GM18870 (cell line): ENCODE measurements at regions not wholly inside any gene's neighbourhood (a gene's known extent, or its start where the extent isn't known, plus 50 kb on each side); places are given as distances from the start of the nearest gene placed in this dataset.
A peak's percentile ranks its signal among the peaks of the same experiment; 100 is the strongest.
"Not testable (repeated sequence)": the region's sequence is repeated elsewhere in the genome, so short reads cannot be mapped to it uniquely, and the experiment has no call there.

Experiments
- ATAC-seq: cut with Tn5 transposase; IDR thresholded peaks from one replicate; pipeline ENCODE4 v1.9.1; 2021; ENCODE audit warnings: moderate library complexity; ENCODE audit not compliant: unreplicated experiment

DNA sequence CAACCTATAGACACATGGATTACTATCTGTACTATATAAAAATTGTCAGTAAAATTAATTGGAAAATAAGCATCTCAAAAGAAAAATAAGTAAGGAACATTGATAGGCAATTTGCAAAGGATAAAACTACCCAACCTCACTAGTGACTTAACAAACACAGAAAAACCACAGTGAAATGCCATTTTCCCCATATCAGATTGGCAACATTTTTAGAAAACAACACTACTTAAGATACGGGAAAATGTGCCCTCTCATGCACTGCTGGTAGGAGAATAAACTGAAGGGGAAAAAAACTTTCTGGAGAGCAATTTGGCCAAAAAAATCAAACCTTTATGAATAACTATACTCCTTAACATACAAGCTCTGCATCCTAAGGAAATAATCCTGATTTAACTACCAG is 254.0 kb downstream of the DEPDC1B start:
- ATAC-seq = no peak

- no peak for ATAC-seq
Measured at GRCh38 chr5:60445427-60445826, 254.5 kb downstream of the DEPDC1B start.

DNA sequence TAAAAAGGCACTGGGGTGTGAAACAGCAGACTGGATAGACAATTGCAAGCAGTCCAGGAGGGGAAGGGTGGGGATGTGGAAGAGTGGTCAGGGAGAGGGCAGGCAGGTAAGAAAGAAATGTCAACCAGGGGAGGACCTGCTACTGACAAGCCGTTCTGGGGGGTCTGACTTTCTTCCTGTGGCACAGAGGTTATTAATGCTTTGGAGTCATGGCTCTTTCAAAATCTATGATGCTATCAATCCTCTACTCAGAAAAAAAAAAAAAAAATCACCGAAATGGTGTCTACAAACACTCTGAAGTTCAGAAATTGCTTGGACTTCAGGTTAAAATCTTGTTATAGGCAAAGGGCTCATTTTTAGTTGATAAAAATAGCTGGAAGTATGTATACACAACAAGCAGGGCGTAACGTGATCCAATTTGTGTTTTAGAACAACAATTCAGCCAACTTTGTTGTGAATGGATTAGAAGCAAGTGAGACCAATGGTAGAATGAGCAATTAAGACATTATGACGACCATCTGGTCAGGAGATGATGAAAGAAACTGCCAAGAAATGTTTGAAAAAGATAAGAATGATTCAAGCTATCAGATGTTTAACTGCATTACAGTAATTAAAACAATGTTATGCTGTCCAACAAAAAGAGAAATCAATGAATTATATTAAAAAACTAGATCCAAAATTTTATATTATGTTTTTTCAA is 255.2 kb downstream of the DEPDC1B start:
- ATAC-seq = no peak

DNA sequence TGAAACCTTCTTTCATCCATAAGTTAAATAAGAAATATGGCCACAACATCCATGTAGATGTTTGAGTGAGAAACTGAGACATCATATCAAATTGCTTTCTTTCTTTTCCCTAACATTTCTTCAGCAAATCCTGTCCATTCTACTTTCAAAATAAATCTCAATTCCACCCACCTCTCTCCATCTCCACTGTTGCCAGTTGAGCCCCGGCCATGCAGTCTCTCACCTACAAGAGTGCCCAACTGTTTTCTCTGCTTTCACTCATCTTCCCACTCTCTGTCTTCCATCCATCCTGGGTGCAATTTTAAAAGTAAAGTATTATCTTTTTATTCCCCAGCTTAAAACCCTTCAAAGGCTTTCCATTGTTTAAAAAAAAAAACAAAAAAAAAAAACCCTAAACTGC is 260.4 kb downstream of the DEPDC1B start:
- no peak for ATAC-seq

GRCh38 chr5:60437308-60437707 is 262.7 kb downstream of the DEPDC1B start:
- no peak for ATAC-seq

DNA sequence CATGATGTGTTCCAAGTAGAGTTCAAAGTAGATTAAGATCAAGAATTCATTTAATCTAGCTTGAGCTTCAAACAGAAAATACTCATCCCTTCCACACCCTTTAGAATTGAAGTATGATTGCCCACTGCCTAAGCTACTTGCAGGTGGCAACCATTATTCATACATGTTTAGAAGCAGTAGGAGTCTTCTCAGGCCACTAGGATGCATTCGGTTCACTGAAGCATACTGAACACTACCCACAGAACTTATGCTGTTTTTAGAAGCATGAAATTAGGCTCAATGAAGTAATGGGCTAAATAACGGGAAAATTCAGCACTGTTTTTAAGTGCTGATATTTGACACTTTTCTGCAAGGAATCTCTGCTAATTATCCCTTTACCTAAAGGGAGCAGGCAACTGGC is 263.4 kb downstream of the DEPDC1B start:
- peak; percentile 76 for ATAC-seq

- no peak for ATAC-seq
Measured at GRCh38 chr5:60435808-60436207, 264.2 kb downstream of the DEPDC1B start.

DNA sequence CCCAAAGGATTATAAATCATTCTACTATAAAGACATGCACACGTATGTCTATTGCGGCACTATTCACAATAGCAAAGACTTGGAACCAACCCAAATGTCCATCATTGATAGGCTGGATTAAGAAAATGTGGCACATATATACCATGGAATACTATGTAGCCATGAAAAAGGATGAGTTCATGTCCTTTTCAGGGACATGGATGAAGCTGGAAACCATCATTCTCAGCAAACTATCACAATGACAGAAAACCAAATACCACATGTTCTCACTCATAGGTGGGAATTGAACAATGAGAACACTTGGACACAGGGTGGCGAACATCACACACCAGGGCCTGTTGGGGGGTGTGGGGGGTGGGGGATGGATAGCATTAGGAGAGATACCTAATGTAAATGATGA is 273.8 kb downstream of the DEPDC1B start:
- ATAC-seq = not testable (repeated sequence)

- not testable (repeated sequence) for ATAC-seq
Measured at GRCh38 chr5:60420773-60421172, 279.2 kb downstream of the DEPDC1B start.

- ATAC-seq = no peak
Measured at GRCh38 chr5:60417500-60418181, 282.3 kb downstream of the DEPDC1B start.

GRCh38 chr5:60415443-60415842 is 284.5 kb downstream of the DEPDC1B start:
- no peak for ATAC-seq

GRCh38 chr5:60410427-60410826 is 289.5 kb downstream of the DEPDC1B start:
- no peak for ATAC-seq

- no peak for ATAC-seq
Measured at GRCh38 chr5:60404171-60404570, 295.8 kb downstream of the DEPDC1B start.

GRCh38 chr5:60403343-60404006 is 296.5 kb downstream of the DEPDC1B start:
- no peak for ATAC-seq

GRCh38 chr5:60402161-60402785 is 297.7 kb downstream of the DEPDC1B start:
- ATAC-seq = no peak

DNA sequence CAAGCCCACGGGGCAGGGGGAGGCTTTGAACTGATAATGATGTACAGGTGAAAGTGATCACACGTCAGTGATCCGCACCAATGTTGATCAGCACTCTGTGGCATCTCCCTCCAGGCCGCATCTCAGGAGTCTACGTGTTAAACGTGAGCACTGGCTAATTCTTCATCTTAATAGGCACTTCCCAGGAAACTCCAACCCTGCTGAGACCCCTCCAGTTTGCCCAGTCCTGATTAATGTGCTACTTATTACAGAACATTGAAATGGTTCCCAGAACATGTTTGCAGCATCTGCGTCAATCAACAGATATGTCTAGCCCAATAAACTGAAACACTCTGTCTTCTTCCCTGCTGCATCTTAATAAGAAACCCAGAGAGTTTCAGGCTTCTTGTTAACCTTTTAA is 298.4 kb downstream of the DEPDC1B start:
- ATAC-seq = no peak

DNA sequence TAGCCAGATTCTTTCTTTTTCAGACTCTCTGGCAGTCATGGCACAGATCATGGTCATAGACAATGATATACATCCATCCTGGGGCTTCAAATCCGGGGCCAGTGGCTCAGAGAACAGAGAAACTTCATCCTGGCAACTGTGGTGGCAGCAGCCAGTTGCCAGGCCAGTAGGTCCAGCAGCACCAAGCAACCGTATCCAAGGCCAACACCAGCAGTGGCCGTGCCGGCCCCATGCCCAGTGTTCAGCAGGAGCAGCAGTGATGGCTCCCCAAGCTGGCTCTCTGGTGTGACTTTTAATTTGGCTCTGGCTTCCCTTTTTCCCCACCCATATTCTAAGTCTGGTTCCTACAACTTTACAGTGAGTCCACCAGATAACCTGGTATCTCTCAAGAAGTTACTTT is 300.5 kb downstream of the DEPDC1B start:
- no peak for ATAC-seq

GRCh38 chr5:60395712-60396329 is 304.1 kb downstream of the DEPDC1B start:
- no peak for ATAC-seq

- no peak for ATAC-seq
Measured at GRCh38 chr5:60387051-60387440, 312.9 kb downstream of the DEPDC1B start.

- ATAC-seq = no peak
Measured at GRCh38 chr5:60386436-60387050, 313.4 kb downstream of the DEPDC1B start.

DNA sequence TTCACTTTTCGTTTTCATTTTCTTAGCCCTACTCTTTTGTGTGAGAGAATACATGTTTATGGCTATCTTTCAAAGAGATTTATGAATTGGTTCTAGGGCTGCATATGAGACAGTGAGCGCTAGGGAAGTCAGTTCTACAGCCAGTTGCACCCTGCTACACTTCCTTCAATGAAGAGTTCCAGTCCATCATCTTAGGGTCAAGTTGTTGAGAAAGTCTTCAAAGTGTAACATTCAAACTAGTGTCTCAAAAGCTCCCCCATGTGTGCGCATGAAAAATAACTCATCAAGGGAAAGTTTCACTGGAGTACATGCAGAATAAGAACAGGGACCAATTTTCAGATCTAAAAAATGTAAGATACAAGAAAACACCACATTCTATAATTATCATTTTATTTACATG is 317.2 kb downstream of the DEPDC1B start:
- no peak for ATAC-seq
